ENCODE measurements at regions not wholly inside any gene's neighbourhood (a gene's known extent, or its start where the extent isn't known, plus 50 kb on each side); places are given as distances from the start of the nearest gene placed in this dataset.

DNA sequence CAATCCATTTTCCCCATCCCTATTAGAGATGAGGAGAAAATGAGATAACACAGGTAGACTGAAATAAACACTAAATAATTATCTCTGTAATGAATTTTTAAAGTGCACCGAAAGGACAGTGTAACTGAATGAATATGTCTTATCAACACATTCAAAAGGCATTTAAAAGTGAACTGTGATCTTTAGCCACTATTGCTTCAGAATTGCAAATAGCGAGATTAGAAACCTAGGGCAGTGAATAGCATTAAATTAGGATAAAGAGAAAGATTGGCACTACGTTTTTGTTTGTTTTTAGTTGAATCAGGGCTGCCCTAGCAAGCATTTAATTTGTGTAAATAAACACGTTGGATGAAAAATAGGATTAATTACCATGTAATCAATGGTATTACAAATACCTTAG is 537.5 kb downstream of the ELAVL2 start:
- TF ChIP-seq, protein P1, sequence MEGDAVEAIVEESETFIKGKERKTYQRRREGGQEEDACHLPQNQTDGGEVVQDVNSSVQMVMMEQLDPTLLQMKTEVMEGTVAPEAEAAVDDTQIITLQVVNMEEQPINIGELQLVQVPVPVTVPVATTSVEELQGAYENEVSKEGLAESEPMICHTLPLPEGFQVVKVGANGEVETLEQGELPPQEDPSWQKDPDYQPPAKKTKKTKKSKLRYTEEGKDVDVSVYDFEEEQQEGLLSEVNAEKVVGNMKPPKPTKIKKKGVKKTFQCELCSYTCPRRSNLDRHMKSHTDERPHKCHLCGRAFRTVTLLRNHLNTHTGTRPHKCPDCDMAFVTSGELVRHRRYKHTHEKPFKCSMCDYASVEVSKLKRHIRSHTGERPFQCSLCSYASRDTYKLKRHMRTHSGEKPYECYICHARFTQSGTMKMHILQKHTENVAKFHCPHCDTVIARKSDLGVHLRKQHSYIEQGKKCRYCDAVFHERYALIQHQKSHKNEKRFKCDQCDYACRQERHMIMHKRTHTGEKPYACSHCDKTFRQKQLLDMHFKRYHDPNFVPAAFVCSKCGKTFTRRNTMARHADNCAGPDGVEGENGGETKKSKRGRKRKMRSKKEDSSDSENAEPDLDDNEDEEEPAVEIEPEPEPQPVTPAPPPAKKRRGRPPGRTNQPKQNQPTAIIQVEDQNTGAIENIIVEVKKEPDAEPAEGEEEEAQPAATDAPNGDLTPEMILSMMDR (IDR thresholded peaks at IDR 0.05; ENCODE audit: low read depth, low read length, poor library complexity, severe bottlenecking): no peak
- no peak for TF ChIP-seq EZH2phosphoT487 (IDR thresholded peaks at IDR 0.05; ENCODE audit: borderline replicate concordance, low read length)

Measured in DOHH2 (cell line).